GM10266 (cell line): ENCODE measurements at regions not wholly inside any gene's neighbourhood (a gene's known extent, or its start where the extent isn't known, plus 50 kb on each side); places are given as distances from the start of the nearest gene placed in this dataset.
"Not testable (repeated sequence)": the region's sequence is repeated elsewhere in the genome, so short reads cannot be mapped to it uniquely, and the experiment has no call there.

Experiments
- DNase-seq: peaks from one replicate; pipeline ENCODE4 v3.0.0; 2012; ENCODE audit errors: extremely low spot score
- CTCF ChIP-seq: IDR thresholded peaks from 2 replicates; pipeline ENCODE4 v1.5.1; 2012; ENCODE audit warnings: mild to moderate bottlenecking, low read depth; ENCODE audit not compliant: control insufficient read depth, insufficient read depth; ENCODE audit errors: missing control alignments

- TF ChIP-seq CTCF = no peak
- DNase-seq = no peak
Measured at GRCh38 chr1:95537176-95537575, 303.2 kb downstream of the RWDD3 start.

GRCh38 chr1:95538242-95538641 lies 304.2 kb downstream of the RWDD3 start:
- DNase-seq = not testable (repeated sequence)

- TF ChIP-seq CTCF = no peak
- DNase-seq = no peak
Measured at GRCh38 chr1:95542936-95543335, 308.9 kb downstream of the RWDD3 start.

- TF ChIP-seq CTCF = no peak
- no peak for DNase-seq
Measured at GRCh38 chr1:95547005-95547404, 313.0 kb downstream of the RWDD3 start.

DNA sequence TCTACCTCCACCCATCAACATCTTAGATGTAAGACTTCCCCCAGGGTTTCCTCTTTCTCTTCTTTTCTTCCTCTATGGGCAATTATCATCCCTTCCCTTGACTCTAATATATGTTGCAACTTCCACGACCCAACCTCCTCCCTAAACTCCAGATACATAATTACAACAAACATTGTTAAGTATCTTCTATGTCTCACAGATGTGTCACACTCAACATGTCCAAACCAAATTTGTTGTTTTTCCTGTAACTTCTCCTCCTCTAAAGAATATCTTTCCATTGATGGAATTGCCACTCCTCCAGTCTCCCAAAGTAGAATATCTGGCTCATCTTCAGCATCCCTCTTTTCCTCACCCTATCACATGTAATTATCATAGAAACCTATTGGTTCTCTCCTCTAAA lies 314.2 kb downstream of the RWDD3 start:
- no peak for DNase-seq
- no peak for TF ChIP-seq CTCF

DNA sequence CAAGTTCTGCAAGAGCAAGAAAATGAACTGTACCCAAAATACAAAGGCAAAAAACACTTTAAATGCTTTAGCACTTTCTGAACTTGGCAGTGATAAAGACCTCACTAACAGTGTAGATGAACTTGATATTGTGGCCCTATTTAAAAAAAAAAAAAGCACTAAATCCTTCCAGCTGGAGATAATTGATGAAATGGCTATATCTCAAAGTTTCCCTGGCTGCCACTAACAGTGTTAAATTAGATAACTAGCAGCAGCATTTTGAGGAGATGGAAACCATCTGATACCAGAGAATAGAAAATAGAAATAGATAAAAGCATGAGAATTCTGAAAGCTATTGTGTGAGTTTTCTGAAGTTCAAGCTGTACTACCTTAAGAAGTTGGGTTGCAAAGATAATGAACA lies 317.2 kb downstream of the RWDD3 start:
- TF ChIP-seq CTCF = no peak
- DNase-seq = no peak

DNA sequence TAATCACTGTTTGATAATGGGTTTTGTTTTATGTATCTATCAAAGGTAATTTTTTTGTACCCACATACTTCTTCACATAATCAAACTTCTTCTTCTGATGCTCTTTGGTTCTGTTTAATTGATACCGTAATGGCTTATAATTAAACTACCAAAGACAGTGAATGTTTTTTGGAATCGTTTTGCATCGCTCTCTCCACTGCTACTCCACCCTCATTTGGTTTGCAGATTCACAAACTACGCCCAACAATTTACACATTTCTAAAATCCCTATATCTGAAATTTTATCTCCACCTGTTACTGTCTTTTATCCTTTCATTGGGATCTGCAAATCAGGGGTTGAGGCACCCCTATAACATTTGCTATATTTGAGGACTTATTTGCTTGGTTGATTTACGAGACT lies 319.6 kb downstream of the RWDD3 start:
- DNase-seq = no peak
- no peak for TF ChIP-seq CTCF

- no peak for DNase-seq
- no peak for TF ChIP-seq CTCF
Measured at GRCh38 chr1:95554408-95554807, 320.4 kb downstream of the RWDD3 start.
